Stimulated activated CD8-positive, alpha-beta memory T cell treated with anti-CD3 and anti-CD28 coated beads, Interleukin-15, amount 100 ng/mL, for 48 hours (primary cell): ENCODE measurements at regions not wholly inside any gene's neighbourhood (a gene's known extent, or its start where the extent isn't known, plus 50 kb on each side); places are given as distances from the start of the nearest gene placed in this dataset.
"Not testable (repeated sequence)": the region's sequence is repeated elsewhere in the genome, so short reads cannot be mapped to it uniquely, and the experiment has no call there.

Source experiments
- DNase-seq, 2 donors: peaks; one replicate each; pipeline ENCODE4 v3.0.0-alpha.2; 2020; ENCODE audit warnings: low read depth in 2 of 2

DNA sequence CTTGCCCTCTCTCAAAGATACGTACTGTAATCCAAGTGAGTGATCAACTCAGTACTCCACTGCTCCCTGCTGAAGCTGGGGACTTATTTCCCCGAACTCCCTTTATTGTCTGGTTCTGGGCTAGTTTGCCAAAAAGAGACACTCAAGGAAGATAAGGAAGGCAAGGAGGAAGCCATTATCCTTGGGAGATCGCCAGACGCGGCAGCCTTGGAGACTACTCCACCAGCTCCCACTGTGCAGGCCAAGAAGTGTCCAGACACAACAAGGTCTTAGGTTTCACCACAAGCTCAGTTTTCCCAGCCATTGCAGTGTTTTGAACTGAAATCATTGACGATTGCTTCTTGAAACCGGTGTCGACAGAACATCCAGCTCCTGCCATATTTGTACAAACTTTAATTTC is 439.6 kb upstream of the UBE2E3 start:
- no peak for DNase-seq

GRCh38 chr2:180539541-180539940 is 440.9 kb upstream of the UBE2E3 start:
- no peak for DNase-seq

DNA sequence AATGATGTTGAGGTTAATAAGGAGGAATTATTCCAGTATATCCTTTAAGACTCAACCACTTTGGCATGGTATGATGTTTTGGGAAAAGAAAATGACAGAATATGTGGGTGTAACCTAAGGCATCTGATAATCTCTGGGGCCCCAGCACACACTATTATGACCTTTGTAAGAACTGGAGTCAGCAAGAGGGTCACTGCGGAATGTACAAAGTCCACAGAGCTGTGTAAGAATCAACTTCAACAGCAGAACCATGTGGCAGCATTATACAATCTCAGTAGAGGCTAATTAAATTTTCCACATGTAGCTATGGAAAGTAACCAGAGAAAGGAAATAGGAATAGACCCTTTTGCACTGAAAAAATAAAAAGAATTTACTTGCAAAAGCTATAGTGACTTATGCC is 445.1 kb upstream of the UBE2E3 start:
- DNase-seq = no peak

DNA sequence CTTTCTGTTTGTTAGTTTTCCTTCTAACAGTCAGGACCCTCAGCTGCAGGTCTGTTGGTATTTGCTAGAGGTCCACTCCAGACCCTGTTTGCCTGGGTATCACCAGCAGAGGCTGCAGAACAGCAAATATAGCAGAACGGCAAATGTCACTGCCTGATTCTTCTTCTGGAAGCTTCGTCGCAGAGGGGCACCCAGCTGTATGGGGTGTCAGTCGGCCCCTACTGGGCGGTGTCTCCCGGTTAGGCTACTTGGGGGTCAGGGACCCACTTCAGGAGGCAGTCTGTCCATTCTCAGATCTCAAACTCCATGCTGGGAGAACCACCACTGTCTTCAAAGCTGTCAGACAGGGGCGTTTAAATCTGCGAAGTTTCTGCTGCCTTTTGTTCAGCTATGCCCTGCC is 448.6 kb upstream of the UBE2E3 start:
- not testable (repeated sequence) for DNase-seq

GRCh38 chr2:180524499-180524898 is 455.9 kb upstream of the UBE2E3 start:
- DNase-seq = no peak

DNA sequence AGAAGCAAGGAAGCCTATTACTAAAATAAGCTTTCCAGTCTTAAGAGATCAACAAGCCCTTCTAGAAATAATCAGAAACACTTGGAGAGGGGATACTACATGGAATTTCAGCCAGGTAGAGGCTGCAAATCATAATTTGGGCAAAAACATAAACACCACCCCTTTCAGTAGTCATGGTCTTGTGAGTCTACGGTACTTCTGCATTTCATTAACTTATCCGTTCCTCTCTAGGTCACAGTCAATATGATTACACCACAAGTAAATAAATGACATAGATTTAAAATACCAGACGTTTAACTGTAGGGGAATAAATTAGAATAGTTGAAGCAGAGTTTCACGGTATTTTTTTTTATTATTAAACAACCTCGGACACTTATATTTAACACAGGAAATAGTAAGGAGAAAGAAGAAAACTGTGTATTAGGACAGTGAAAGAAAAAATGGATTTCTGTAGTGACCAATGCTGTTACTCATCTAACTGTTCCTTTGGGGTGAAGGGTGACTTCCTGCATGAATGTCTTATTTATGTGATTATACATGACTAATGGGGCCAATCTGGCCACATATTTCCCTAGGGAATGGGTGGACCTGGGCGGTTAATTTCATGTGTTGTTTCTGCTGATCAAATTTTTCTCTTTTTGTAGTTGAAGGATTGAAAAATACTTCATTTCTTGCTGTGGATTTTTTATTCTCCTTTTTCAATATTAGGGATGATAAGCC is 456.6 kb upstream of the UBE2E3 start:
- DNase-seq = no peak

GRCh38 chr2:180520921-180521581 is 459.4 kb upstream of the UBE2E3 start:
- no peak for DNase-seq

DNA sequence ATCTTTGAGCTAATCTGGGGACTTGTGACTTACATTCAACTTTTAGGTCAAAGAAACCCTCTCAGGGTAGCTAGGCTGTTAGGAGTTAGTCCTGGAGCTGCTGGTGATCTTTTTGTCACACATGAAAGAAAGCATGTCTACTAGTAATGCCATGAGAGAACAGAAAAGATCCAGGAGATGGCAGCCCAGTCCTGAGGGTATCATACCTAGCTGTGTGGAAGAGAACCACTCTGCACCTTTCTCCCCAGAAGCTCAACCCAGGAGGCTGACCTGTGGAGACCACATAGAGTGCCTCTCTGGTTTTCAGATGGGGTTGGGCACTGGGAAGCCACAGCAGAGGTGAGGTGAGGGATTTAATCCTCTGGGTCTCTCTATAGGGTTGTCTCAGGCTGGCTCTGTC is 460.2 kb upstream of the UBE2E3 start:
- DNase-seq = no peak

DNA sequence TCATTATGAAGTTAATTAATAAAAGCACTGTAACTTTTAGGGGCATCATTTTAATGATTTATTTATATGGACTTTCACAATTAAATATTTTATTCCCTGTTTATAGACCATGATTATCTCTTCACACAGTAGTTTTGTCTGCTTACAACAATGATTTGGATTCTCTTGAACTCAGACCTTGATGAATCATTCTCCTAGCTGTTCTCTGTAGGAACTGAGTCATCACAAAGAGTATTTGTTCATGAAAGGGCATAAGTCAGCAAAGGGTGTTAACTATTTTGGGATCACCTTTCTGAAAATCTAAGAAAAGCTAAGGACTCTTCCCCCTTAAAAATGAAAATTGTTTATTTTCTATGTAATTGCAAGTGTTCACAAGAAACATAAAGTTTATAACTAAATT is 461.1 kb upstream of the UBE2E3 start:
- DNase-seq = no peak

DNA sequence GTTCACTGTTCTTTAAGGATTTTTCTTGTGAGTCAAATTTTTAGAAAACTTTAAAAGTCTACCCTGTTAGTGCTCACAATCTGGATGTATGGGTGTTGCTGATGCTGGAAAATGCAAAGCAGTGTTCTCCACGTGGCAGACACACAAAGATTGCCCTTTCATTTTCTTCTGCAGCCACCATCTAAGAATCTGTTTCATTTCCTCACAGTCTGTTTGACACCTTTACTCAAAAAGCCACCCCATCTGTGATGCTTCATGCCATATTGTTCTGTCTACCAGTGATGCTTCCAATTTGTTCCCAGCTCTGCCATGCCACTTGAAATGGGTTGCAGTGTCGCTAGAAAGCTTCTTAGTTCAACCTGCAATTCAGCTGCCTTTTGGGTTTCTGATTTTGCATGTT is 464.2 kb upstream of the UBE2E3 start:
- no peak for DNase-seq

- DNase-seq = no peak
These were observed 467.0 kb upstream of the UBE2E3 start for GRCh38 chr2:180513389-180513788.

DNA sequence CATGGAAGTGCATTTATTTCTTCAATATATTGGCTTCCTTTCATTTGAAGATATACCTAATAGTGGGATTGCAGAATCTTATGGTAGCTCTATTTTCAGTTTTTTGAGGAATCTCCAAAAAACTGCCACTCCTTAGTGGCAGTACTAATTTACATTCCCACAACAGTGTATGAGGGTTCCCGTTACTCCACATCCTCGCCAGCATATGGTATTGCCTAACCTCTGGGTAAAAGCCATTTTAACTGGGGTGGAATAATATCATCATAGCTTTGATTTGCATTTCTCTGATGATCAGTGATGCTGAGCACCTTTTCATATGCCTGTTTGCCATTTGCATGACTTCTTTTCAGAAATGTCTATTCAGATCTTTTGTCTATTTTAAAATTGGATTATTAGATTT is 471.9 kb upstream of the UBE2E3 start:
- DNase-seq = no peak

DNA sequence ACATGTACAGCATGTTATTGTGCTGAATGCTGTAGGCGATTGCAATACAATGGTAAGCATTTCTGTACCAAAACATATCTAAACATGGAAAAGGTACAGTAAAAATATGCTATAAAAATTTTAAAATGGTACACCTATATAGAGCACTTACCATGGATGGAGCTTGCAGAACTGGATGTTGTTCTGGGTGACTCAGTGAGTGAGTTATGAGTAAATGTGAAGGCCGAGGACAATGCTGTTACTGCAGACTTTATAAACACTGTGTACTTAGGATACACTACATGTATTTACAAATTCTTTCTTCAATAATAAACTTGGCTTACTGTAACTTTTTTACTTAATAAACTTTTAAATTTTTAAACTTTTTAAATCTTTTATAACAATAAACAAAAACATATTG is 473.4 kb upstream of the UBE2E3 start:
- no peak for DNase-seq

GRCh38 chr2:180505203-180505602 is 475.2 kb upstream of the UBE2E3 start:
- no peak for DNase-seq

DNA sequence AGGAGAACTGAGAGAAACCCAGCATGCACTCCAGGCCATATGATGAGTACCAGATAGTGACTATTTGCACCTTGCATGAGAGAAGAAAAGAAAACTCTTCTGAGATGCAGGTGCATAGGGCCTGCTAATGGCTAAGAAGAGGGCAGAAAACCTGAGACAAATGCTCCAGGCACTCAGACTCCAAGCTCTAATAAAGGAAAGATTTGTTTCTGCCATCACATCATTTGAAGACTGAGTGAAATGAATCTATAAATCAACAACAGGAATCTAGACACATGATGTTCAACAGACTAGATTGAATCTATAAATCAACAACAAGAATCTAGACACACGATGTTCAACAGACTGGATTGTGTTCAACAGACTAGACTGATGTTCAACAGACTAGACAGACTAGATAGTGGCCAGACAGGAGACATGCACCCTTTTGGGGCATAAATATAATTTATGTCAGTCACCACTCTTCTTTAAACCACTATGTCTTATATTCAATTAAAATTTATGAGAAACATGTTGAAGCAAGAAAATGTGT is 482.7 kb upstream of the UBE2E3 start:
- no peak for DNase-seq

DNA sequence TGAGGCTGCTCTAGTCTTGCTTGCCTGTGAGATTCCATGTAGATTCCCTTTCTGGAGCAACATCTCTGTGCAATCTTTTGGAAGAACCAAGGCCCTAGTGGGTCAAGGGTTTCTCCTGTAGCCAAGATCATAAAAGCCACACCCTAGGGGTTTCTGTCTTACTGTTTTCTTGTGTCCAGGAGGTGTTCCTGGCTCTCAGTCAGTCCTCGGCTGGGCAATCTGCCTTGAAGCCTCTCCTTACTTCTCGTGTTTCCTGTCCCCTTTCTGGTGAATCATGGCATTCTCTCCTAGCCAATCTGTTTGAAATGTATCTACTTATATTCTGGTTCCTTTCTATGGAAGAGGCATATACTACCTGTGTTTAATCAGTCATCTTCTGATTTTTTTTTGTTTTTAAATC is 484.8 kb upstream of the UBE2E3 start:
- DNase-seq = no peak

DNA sequence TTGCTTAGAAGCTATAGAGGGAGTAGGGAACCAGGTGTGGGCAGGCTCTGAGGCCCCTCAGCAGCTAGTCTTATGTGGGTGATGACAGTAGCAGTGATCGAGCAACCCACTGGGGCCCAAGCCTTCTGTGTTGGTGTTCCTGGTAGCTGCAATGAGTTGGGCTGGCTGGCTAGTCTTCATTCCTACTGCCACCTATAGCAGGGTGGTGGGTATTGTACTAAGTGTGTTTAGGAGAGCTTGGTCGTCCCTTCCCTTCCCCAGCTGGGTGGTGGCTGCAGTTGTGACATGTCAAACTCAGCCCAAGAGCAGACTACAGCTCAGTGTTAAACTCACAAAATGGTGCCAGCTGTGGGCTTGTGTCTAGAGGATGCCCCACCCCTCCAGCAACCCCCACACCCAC is 486.1 kb upstream of the UBE2E3 start:
- no peak for DNase-seq

DNA sequence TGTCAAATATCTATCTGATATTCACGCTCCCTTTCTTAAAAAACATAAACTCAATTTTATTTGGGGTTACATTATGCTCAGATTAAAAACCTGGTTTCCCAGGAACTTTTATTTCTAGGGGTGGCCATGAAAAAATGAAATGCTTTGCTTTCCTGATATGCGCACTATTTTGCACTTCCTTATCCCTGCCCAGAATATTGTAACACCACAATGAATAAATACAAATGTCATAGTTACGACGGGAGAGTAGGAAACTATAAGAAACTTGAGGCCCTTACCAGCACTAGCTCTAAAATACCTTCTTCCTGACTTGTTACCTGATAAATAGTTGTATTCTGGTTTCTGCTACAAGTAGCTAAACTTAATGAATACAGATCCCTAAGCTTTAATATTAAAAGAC is 475.6 kb upstream of the CWC22 start:
- no peak for DNase-seq

DNA sequence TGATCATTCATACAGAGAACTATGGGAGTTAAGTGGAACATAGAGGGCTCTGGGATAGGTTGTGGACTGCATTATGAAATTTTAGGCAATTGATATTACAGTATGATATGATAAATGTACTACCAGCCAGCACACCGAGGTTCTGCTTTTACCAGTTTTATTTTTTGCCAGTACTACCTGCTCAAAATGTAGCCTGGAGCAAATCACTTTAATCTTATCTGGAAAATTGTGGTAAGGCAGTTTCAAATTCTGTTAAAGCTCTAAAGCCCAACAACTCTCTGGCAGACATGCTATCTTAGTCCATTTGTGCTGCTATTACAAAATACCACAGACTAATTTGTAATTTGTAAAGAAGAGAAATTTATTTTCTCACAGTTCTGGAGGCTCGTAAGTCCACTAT is 474.9 kb upstream of the CWC22 start:
- no peak for DNase-seq

DNA sequence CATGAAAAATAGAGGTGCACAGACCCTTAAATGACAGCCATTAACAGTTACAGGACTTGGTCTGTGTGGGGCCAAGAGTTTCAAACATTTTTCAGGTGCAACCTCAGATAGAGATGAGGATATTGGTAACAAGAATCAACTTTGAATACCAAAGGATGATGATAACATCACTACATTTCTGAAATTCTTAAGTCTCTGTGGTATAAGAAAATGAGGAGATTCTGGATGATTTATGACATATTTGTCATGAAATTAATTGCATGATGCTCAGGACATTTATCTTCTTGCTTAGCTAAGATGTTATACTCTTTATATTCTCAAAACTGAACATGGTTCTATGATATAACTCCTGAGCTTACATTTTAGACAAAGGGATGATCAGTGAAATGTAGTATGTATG is 471.8 kb upstream of the CWC22 start:
- no peak for DNase-seq

- no peak for DNase-seq
These were observed 467.6 kb upstream of the CWC22 start for GRCh38 chr2:180474716-180475115.

GRCh38 chr2:180473456-180473855 is 466.4 kb upstream of the CWC22 start:
- DNase-seq = no peak

DNA sequence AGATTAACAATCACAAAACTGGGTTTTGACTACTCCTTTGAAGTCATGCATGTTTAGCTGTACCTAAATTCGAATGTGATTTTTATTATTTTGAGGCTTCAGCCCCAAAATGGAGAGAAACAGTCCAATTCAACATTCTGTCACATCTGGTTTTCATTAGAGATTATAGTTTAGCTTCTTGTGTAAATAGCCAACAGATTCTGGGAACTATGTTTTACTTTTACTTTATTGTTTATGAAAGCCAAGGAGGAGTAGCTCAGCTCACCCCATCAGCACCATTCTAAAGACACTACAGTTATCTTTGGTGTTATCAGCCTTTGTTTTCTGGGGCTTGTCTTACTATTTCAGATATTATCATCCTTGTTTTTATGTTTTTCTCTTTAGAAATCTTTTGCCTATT is 465.0 kb upstream of the CWC22 start:
- no peak for DNase-seq

DNA sequence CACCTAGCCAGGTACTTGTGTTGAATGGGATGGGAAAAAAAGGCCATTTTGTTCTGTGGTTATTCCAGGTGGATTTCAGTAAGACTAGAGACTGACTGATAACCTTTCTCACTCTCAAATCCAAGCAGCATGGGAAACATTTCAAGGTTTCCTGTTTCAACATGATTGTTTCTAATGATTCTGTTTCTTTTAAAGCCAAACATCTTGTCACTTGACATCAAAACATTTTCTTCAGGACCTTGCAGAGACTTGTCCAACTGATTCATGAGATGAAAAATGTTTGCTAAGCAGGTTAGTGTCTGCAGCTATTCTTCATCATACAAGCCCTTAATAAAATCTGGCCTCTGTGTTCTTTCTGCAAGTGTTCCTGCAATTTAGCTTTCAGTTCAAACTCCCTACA is 456.5 kb upstream of the CWC22 start:
- DNase-seq = no peak
